Uterus (tissue), 3 donors: ENCODE measurements at regions not wholly inside any gene's neighbourhood (a gene's known extent, or its start where the extent isn't known, plus 50 kb on each side); places are given as distances from the start of the nearest gene placed in this dataset.

Experiments
- DNase-seq, 2 donors: peaks; one replicate each; pipeline ENCODE4 v3.0.0-alpha.2; 2019 to 2020
- H3K27ac ChIP-seq, 2 donors: fragments of 200-600 bp; sonication (generic); 1 replicate in 1 of 2; 2 replicates in 1 of 2; pipeline ENCODE4 v1.5.1; 2016 to 2018
- H3K27me3 ChIP-seq, 2 donors: fragments of 200-600 bp; sonication (generic); one replicate each; pipeline ENCODE4 v1.5.1; 2018 to 2019; ENCODE audit warnings: control low read depth in 1 of 2
- H3K36me3 ChIP-seq, 2 donors: fragments of 200-600 bp; sonication (generic); one replicate each; pipeline ENCODE4 v1.5.1; 2019; ENCODE audit warnings: control low read depth in 1 of 2
- H3K4me1 ChIP-seq, 2 donors: fragments of 200-600 bp; sonication (generic); one replicate each; pipeline ENCODE4 v1.5.1; 2018 to 2019; ENCODE audit warnings: control low read depth in 1 of 2
- H3K4me3 ChIP-seq, 2 donors: fragments of 200-600 bp; sonication (generic); 1 replicate in 1 of 2; 2 replicates in 1 of 2; pipeline ENCODE4 v1.5.1; 2018 to 2019; ENCODE audit warnings: mild to moderate bottlenecking in 1 of 2
- H3K9me3 ChIP-seq, 2 donors: fragments of 200-600 bp; sonication (generic); one replicate each; pipeline ENCODE4 v1.5.1; 2019; ENCODE audit warnings: control low read depth in 1 of 2
- CTCF ChIP-seq, 4 experiments: fragments of 200-600 bp in 2 of 4; fragments of 450-650 bp in 2 of 4; sonication (generic) in 2 of 4; IDR thresholded peaks; one replicate each; pipeline ENCODE4 v1.5.1; 2016 to 2019; ENCODE audit warnings: antibody characterized with exemption in 4 of 4, mild to moderate bottlenecking in 2 of 4, moderate library complexity in 1 of 4
- POLR2A ChIP-seq, 2 donors: fragments of 450-650 bp; IDR thresholded peaks; one replicate each; pipeline ENCODE4 v1.6.1; 2016; ENCODE audit warnings: antibody characterized with exemption in 2 of 2, mild to moderate bottlenecking in 1 of 2, moderate library complexity in 1 of 2
- intact Hi-C: fragments of 100-400 bp; cut with DNase I; formaldehyde crosslinking; loops from one replicate; pipeline ENCODE4 v1.15.1; 2023; ENCODE audit warnings: low total_unique reads
- donor health status: DM: yes; HTN: yes; CAD: no.

GRCh38 chr21:16418226-16418625 lies 688.4 kb downstream of the USP25 start:
- Histone ChIP-seq H3K9me3 (no peaks in the 10 kb centered on the region), H3K27me3 (no peaks in the 10 kb centered on the region), H3K4me3 (peak overlapping the region in 1 of 2 donors; percentile 11), H3K4me1 (no peaks in the 10 kb centered on the region), H3K36me3 (no peaks in the 10 kb centered on the region), H3K27ac (peak overlapping the region; percentile 81 to 96)
- DNase-seq = no peak
- intact Hi-C loops = no loop called here
- TF ChIP-seq POLR2A (IDR thresholded peaks at IDR 0.05) = peak in 1 of 2 donors; percentile 11
- no peak for TF ChIP-seq CTCF (IDR thresholded peaks at IDR 0.05)

GRCh38 chr21:16418642-16419041 lies 688.9 kb downstream of the USP25 start:
- peak overlapping the region; percentile 81 to 96 for H3K27ac ChIP-seq
- DNase-seq = no peak
- peak overlapping the region in 1 of 2 donors; percentile 39 for H3K4me3 ChIP-seq
- H3K36me3 ChIP-seq = no peaks in the 10 kb centered on the region
- no peaks in the 10 kb centered on the region for H3K27me3 ChIP-seq
- intact Hi-C loops = no loop called here
- H3K4me1 ChIP-seq = no peaks in the 10 kb centered on the region
- no peak for TF ChIP-seq POLR2A (IDR thresholded peaks at IDR 0.05)
- H3K9me3 ChIP-seq = no peaks in the 10 kb centered on the region

GRCh38 chr21:16419188-16419921 lies 689.6 kb downstream of the USP25 start:
- no peaks in the 10 kb centered on the region for H3K4me1 ChIP-seq
- no peaks in the 10 kb centered on the region for H3K9me3 ChIP-seq
- peak overlapping the region; percentile 33 to 39 for H3K4me3 ChIP-seq
- peak; percentile 76 to 85 for DNase-seq
- no peaks in the 10 kb centered on the region for H3K36me3 ChIP-seq
- no peak for TF ChIP-seq POLR2A (IDR thresholded peaks at IDR 0.05)
- TF ChIP-seq CTCF (IDR thresholded peaks at IDR 0.05) = no peak
- peak overlapping the region; percentile 81 to 96 for H3K27ac ChIP-seq
- H3K27me3 ChIP-seq = no peaks in the 10 kb centered on the region
- intact Hi-C loops = no loop called here

GRCh38 chr21:16420031-16420724 lies 690.4 kb downstream of the USP25 start:
- H3K4me1 ChIP-seq = no peaks in the 10 kb centered on the region
- peak overlapping the region; percentile 33 to 39 for H3K4me3 ChIP-seq
- H3K27ac ChIP-seq = peak overlapping the region; percentile 81 to 96
- TF ChIP-seq CTCF (IDR thresholded peaks at IDR 0.05) = no peak
- no peak for TF ChIP-seq POLR2A (IDR thresholded peaks at IDR 0.05)
- H3K27me3 ChIP-seq = no peaks in the 10 kb centered on the region
- intact Hi-C loops = no loop called here
- H3K9me3 ChIP-seq = no peaks in the 10 kb centered on the region
- DNase-seq = peak; percentile 47 to 64
- no peaks in the 10 kb centered on the region for H3K36me3 ChIP-seq

- peak overlapping the region; percentile 33 to 39 for H3K4me3 ChIP-seq
- no peaks in the 10 kb centered on the region for H3K9me3 ChIP-seq
- H3K27me3 ChIP-seq = no peaks in the 10 kb centered on the region
- no peak for DNase-seq
- intact Hi-C loops = no loop called here
- peak overlapping the region; percentile 81 to 96 for H3K27ac ChIP-seq
- H3K36me3 ChIP-seq = no peaks in the 10 kb centered on the region
- TF ChIP-seq CTCF (IDR thresholded peaks at IDR 0.05) = no peak
- TF ChIP-seq POLR2A (IDR thresholded peaks at IDR 0.05) = no peak
- H3K4me1 ChIP-seq = peaks cover 0 to 6% of the 10 kb centered on the region in 2 donors
These were observed 691.2 kb downstream of the USP25 start for GRCh38 chr21:16421007-16421406.
